ENCODE measurements at regions not wholly inside any gene's neighbourhood (a gene's known extent, or its start where the extent isn't known, plus 50 kb on each side); places are given as distances from the start of the nearest gene placed in this dataset.
A peak's percentile ranks its signal among the peaks of the same experiment; 100 is the strongest.
"Not testable (repeated sequence)": the region's sequence is repeated elsewhere in the genome, so short reads cannot be mapped to it uniquely, and the experiment has no call there.

DNA sequence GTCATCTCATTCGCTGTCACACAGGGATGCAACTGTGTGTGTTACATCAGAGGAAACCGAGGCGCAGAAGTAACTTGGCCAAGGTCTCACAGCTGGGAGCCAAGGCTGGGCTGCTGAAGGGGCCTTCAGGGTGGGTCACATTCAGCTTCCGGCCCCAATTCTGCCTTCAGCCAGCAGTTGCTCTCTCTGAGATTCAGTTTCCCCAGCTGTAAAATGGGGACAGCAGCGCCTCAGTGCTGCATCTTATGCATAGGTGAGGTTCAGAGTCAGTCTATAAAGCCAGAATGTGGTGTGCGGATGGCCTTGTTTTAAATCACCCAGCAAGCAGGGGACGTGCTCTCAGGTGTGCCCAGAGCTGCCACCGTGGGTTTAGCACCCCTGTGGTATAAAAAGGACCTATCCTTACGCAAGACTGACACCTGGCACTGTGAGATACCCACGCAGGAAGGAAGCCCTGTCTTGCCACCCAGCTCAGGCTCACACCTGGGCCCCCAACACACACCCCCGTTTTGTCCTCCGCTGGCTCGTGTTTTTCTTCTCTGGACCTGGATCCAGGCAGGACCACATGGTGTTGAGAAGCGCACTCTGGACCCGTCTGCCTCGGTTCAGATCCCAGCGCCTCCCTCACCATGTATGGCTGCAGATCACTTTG, 94.6 kb upstream of the GSE1 start:
- no peak for DNase-seq

DNA sequence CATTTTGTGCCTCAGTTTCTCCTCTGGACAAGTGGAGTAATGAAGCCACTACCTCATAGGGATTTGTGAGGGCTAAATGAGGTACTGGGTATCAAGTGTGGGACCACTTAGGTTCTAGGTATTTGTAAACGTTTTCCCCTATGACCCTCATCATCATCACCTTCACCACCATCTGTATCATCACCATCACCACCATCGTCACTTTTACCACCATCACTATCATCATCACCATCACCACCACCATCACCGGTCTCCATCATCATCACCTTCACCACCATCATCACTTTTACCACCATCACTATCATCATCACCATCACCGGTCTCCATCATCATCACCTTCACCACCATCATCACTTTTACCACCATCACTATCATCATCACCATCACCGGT, 94.1 kb upstream of the GSE1 start:
- DNase-seq: not testable (repeated sequence)

DNA sequence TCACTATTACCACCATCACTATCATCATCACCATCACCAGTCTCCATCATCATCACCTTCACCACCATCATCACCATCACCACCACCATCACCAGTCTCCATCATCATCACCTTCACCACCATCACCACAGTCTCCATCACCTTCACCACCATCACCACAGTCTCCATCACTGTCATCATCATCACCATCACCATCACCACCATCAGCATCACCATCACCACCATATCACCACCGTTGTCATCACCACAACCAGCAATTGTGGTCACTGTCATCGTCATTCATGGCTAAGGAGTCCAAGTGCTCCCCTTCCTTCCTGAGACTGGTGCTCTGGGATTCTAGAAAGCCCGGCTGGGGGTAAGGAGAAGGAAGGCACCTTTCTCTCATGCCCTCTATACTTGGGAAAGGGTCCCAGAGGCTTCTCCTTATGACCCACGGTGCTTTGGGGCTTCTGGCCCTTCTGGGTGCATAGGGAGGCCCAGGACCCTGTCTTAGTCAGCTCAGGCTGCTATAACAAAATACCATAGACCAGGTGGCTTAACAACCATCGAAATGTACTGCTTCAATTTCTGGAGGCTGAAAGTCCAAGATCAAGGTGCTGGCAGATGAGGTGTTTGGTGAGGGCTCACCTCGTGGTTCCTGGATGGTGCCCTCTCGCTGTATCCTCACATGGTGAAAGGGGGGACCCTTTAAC, 93.4 kb upstream of the GSE1 start:
- no peak for DNase-seq

DNA sequence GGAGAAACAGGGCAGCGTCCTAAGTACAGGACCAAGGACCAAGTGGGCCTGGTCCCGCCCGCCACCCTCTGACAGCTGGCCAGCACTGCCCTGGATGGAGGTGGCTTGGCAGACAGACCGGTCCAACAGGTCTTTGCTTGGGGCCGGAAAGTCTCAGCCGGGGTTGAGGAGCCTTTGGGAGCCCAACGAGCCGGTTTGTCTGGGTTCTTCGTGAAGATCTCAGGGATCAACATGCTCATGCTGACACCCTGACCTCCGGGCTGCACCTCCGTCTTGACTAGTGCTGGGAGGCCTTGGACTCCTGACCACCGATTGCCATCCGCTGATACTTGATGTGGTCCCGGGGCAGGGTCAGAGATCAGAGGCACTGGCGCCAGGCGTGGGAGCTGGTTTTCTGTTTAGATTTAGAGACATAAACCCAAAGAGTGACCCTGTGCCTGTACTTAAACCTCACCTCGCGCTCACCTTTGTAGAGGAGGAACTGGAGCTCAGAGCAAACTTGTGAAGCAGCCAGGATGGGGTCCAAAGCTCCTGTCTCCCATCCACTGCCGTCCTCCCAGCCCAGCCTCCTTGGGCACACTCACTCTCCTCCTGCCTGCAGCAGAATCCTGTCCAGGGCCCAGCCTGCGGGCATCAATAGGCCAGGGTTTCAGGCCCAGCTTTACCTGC, 92.1 kb upstream of the GSE1 start:
- no peak for DNase-seq

DNA sequence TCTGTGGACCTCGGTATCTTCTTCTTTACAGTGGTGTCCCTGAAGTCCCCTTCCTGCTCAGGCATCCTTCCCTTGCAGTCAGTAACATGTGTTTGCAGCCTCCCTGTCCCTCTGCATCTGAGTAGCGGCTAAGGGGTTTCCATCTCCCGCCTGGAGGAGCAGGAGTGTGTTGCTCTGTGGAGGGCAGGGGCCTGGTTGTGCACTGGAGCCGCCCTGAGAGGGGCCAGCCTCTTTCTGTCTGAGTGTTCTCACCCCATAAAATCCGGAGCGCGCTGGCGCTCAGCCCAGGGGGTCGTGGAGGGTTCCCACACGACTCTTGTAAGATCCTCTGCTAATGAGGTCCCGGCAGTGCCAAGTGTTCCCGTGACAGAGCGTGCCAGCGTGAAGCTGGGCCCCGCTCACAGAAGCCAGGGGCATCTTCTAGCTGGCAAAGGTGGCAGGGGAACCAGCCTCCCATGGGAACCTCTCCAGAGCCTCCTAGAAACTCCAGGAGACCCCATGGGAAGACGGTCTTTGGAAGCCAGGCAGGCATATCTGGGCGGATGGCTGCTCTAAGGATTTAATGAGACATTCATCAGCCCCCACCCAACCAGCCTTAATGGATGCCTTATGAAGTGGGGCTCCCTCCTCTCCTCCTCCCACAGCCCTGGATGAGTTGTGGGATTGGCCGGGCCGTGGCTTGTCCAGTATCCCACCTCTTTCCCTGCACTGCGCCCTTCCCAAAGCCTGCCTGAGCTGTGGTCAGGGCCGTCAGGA, 91.4 kb upstream of the GSE1 start:
- peak in 6 of 56 donors; percentile 4 to 26 (median 12) for DNase-seq

DNA sequence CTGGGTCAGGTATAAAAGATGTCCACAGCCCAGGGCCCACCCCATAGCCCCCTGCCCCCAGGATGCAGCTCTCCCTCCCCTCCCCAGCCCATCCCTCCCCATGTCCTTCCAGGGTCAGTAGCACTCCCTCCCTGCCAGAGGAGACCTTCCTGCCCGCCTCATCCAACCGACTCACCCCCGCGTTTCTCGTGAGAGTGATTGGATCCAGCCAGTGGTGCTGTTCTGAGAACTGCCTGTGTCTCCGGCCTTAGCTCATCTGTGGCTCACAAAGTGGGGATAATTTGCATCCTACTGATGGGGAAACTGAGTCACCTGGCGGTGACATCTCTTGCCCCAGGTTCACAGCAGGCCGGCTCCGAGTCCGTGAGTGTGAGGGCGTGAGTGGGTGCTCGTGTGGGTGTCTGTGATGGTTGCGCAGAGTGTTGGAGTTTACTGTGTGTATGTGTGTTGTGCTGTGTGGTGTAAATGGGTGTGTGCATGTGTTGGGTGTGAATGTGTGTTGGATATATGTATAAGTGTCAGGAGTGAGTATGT, 90.7 kb upstream of the GSE1 start:
- no peak for DNase-seq

DNA sequence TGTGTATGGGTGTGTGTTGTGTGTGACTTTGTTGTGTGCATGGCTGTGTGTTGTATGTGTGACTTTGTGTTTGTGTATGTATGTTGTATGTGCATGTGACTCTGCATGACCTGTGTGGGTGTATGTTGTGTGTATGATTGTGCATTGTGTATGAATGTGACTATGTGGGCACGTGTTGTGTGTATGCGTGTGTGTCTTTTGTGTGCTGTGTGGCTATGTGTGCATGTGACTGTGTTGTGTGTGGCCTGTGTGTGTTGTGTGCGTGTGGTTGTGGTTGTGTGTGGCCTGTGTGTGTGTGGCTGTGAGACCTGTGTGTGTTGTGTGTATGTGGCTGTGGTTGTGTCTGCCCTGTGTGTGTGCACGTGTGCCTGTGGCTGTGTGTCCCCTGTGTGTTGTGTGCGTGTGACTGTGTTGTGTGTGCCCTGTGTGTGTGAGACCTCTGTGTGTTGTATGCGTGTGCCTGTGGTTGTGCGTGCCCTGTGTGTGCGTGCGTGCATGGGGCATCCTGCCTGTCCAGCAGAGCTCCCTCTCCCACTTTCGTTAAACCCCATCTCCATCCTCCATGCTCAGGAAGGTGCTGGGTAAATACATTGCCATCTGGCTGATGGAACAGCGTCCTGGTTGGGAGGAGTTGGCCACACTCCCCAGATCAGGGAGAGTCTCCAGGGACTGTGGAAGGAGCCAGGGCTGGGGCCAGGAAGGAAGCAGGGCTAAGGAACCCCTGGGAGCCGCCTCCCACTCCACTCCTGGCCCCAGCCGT, 90.1 kb upstream of the GSE1 start:
- DNase-seq: no peak

DNA sequence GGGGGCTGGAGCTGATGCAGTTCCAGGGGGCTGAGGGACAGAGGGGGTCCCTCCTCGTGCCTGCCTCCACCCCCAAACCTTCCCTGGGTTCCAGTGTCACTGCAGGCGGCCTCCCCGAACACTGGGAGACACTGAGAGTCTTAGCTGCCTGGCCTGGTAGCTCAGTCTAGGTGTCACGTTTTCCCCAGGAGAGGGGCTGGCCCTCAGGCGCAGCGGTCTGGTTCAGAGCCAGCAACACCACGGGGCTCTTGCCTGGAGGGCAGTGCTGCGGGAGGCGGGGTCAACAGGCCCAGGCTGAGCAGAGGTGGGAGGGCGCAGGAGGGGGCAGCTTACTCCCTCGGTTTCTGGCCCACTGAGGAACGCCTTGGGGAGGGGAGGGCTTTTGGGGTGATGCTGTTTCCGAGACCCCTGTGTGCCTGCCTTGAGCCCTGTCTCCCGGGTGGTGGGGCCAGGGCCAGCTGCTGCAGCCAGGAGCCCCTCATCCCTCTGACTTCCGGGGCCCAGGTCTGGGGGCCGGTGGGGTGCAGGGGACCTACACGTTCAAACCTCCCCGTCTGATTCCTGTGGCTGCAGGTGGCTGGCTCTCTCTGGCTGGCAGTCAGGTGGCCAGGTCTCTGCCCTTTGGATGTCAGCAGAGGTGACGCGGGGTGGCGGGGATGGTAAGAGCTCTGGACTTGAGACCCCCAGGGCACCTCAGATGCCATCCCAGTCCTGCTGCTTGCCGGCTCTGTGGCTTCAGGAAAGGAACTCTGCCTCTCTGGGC, 89.3 kb upstream of the GSE1 start:
- no peak for DNase-seq

DNA sequence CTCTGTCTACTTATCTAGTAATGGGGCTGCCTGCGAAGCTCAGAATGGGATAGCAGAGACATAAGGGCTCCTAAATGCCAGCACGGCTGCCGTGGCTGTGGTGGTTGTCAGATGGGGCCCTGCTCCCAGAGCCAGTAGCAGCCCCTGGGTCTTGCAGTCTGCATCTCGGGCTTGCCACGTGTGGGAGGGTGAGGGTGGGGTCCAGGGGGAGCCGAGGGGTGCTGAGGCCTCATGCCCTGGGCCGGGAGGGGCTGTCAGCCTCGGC, 88.8 kb upstream of the GSE1 start:
- DNase-seq: no peak

DNA sequence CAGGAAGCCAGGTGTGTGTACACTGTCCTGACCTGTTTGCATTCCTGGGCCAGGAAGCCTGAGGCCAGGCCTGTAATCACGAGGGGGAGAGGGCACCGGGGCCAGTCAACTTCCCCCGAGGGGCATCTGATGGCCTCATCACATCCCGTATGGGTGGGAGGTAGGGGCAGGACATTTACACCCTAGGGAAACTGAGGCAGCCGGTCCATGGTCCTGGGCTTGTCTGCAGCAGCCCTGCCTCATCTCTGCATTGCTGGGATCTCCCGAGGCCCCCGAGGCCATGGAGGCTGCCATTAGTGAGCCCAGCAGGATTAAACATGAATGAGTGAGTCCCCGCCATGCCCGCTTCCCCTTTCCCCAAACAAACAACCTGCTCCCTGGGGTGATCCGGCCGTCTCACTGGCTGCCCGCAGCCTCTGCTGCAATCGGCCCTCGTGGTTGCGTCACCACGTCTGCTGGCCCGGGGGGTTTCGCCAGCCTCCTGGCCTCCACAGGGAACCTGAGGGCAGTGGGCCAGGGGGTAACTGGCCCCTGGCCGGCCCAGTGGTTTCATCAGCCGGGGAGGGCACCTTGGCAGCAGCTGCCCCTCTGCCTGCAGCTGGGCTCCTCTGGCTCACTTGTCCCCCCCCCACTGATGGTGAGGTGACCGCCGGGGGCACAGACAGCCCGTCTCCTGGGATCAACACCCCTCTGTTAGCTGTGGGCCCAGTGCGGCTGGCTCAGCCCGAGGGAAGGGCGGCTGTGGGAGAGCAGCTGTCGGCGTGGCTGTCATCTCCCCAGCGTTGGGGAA, 88.3 kb upstream of the GSE1 start:
- peak in 10 of 56 donors; percentile 7 to 45 (median 16) for DNase-seq

DNA sequence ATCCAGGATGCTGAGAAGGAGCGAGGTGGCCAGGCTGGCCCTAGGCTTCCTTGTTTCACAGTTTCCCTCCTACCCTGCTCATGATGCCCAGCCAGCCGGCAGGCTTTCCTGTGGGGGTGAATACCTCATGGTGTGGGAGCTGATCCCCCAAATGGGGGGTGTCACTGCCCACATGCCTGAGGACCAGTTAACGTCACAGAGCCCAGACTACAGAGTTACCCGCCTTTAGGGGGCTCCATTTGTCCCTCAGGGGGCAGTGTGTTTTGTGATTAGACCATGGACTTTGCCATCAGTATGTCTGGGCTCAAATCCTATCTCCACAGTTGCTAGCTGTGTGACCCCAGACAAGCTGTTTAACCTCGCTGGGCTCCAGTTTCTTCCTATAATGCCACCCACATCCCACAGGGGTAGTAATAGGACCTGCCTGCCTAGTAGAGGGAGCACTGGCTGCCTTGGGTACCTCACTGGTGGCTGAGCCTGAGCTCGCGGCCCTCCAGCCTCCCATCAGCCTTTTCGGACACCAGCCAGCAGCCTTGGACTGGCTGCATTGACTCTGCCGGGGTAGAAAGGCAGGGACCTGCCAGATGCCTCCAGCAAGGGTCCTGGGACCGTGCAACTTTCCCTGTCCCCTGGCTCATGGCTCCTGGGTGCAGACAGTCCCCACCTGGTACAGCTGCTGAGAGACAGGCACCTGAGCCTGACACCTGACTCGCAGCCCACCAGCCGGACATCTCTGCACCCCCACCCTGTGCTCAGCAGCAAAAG, 87.5 kb upstream of the GSE1 start:
- DNase-seq: no peak

DNA sequence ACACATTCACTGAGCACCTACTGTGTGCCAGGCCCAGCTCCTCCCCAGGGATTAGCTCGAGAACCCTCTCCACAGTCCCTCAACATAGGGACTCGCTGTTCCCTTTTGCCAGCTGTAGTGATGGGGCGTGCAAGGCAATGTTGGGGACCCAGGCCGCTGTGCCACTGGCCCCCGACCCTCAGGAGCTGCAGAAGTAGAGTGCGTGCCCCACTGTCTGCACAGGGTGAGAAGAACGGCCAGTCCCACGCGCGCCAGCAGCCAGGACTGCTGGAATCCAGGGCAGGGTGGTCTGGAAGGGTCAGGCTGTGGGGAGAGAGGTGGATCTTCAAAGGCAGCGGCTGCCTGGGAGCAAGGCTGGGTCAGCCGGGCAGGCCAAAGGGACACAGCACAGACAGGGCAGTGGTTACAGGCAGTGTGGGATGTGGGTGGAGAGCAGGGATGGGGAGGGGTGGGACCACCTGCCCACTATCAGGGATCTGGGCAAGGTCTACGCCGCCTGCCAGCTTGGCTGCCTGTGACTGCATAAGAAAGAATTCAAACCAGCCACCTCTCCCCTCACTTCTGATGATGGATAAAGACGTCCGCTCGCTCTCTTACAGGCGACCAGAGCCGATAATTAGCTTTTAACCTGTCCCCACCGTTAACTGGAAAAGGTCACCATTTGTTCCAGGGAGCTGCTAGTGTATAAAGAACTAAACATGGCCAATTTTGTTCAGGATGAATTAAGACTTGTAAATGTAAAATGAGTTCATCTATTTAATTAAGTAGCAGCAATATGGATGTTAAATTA, 86.7 kb upstream of the GSE1 start:
- no peak for DNase-seq

DNA sequence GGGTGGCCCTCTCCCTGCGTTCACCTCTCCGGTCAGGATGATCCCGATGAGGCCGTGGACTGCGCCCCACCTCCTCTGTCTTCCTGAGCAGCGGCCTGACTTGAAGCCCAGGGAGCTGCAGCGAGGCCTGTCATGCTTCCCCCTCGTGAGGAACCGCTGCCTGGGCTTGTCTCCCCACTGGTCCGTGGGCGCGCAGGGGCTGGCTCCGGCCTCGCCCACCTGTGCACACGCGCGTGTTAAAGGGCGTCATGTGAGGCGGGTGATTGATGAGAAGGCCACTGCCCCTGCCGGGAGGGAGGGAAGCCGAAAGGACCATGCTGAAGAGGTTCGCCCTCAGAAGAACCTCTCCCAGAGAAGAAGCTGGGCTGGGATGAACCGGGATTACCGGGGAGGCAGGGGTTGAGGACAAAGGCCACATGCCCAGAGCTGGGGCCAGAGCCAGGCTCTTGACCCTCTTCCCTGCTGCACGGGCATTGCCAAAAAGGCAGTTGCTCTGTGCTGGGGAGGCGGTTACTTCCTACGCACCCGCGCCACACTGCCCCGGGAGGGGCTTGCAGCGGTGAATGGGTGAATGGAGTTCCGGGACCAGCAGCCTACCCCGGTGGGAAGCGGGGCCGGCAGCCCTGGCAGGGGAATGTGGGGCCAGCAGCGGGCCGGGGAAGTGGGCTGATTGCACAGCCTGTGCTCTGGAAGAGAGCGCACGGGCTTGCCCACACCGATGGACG, 85.9 kb upstream of the GSE1 start:
- DNase-seq: no peak

DNA sequence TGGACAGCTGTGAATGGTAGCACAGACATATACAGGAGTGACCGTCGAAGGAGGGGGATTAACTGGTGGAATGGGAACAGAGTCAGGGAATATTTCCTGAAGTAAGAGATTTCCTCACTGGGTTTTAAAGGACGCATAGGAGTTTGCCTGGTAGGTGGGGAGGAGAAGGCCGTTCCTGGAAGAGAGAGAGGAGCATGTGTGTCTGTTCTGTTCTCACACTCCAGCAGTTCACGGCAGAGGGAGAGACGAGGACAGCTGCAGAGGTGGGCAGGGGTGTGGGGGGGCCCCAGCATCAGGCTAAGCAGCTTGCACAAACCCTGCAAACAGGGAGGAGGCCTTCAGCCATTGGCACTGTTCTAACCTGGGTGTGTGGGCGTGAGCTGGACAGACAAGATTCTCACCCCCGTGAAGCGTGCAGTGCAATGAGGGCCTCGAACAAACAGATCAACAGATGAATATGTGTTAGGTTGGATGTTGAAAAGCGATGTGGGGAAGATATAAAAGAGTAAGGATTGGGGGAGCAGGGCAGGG, 85.3 kb upstream of the GSE1 start:
- DNase-seq: no peak

DNA sequence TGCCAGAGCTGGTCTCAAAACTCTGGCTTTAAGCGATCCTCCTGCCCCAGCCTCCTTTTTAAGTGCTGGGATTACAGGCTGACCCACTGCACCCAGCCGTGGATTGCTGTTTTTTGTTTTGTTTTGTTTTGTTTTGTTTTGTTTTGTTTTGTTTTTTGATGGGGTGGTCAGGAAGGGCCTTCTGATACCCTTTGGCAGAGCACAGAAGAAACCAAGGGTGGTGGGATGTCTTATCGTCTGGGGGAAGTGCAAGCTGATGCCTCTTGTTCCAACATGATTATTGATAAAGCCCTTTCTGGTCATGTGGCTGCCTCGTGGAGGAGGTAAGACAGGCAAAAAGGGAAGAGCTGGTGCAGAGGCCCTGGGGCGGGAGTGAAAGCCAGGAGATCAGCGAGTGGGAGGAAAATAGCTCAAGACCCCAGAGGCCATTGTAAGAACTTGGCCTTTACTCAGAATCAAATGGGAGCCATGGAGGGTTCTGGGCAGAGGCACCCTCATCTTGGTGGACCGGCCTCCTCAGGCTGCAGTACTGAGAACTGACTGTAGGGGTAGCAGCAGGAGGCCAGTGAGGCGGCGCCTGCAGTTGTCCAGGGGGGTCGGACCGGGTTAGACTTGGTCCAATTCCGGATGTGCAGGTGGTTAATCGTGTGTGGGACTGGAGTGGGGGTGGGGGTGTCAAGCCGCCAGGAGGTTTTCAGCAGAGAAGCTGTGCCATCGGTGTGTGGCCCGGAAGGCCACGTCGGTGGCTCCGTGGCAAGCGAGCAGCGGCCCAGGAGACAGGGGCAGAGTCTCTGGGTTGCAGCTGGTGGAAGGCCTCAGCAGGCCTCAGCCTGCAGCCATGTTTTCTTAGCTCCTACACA, 84.4 kb upstream of the GSE1 start:
- no peak for DNase-seq
